ENCODE measurements at regions not wholly inside any gene's neighbourhood (a gene's known extent, or its start where the extent isn't known, plus 50 kb on each side); places are given as distances from the start of the nearest gene placed in this dataset.

DNA sequence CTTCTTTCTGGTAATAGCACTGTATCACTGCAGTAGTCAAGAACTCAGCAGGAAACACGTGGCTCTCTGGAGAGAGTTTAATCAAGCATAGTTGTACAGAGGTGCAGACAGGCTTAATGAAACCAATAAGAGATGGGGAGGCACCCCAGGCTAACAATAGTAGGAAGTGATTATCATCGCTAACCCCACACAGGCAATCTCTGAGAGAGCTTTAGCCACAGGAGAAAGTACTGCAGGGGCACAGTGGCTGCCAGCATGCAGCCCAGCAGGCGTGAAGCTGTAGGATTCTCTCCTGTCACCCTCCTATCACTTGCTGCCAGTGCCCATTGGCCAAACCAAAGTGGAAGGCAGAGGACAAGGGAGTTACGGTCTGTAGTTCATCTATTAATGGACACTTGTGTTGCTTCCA is 450.0 kb upstream of the RASGEF1B start:
- no peak for DNase-seq

GRCh38 chr4:81919810-81920209 is 448.1 kb upstream of the RASGEF1B start:
- no peak for DNase-seq

DNA sequence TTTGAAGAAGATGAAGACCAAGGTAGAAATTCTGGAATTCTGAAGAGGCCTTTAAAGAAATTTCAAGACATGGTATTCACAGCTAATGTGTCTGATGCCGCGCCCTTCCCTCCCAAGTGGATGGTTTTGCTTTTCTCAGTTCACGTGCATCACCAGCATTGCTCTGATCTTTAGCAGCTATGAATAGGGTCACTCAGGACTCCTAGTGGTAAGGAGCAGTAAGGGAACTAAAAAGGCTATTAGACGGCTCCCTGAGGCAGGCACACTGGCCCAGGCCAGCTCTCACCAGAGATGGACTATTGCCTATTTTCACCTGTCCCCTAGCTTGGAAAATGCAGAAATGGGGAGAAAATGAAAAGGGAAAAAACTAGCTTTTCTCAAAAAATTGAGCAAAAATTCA is 447.5 kb upstream of the RASGEF1B start:
- no peak for DNase-seq

GRCh38 chr4:81915430-81915829 is 443.7 kb upstream of the RASGEF1B start:
- DNase-seq, result no peak

GRCh38 chr4:81914623-81915022 is 442.9 kb upstream of the RASGEF1B start:
- DNase-seq, result no peak

DNA sequence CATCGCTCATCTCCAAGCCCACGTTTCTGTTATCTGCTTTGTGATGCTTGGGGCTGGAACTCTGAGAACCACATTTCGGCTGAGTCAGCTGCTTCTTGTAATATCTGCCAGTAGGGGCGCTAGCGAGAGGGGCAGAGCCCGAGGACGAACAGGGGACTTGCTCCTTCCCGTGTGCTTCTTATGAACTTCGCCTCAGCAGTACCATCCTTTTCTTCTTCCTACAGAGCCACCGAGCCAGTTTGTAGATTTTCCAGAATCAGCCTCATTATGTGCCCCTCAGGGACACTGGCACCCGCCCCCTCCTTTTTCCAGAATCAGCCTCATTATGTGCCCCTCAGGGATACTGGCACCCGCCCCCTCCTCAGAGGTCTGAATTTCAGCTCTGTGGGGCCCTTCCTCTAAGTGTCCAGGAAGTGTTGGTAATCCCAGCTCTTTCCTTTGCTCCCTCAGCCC is 441.7 kb upstream of the RASGEF1B start:
- peak; percentile 23 for DNase-seq

DNA sequence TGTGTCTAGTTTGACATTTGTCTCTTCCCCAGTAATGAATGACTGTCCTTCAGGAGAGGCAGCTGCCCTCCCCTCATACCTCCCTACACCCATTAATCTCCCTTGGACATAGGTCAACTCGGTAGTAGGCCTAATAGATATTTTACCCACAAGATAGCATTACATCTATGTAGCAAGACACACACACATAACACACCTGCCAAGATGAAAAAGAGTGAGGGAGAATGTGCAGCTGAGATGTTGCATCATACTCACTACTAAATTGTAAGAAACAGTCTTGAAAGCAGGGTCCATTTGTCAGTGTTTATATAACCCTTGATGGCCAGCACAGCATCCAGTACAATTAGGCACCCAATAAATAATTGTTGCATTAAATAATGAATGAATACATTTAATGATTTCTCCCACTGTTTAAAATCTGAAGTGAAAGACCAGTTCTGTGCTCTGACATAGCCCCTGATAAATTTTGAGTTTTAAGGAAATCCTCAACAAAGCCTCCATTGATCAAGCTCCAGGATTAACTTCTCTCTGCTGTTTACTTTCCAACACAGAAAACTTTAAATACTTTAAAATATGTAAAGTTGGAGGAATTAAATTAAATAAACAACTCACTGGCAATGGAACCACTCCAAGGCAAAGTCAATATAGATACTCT is 440.8 kb upstream of the RASGEF1B start:
- DNase-seq, result no peak

GRCh38 chr4:81906905-81907304 is 435.2 kb upstream of the RASGEF1B start:
- DNase-seq, result no peak

- no peak for DNase-seq
Observed at GRCh38 chr4:81905971-81906370, 434.3 kb upstream of the RASGEF1B start.

DNA sequence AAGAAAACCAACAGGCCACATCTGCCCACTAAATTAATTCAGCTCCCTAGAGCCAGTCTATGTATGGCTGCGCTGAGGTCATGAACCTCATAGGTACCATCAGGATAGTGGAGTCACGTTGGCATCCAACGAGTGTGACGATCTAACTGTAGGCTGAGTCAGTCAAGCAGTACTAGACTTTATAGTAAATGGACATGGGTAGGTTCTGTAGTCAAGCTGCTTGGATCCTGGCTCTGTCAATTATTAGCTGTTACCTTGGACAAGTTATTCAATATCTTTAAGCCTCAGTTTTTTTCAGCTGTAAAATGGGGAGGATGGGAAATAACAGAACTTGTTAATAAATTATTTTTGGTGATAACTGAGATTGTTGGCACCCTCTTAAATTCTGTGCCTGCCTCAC is 432.4 kb upstream of the RASGEF1B start:
- no peak for DNase-seq

DNA sequence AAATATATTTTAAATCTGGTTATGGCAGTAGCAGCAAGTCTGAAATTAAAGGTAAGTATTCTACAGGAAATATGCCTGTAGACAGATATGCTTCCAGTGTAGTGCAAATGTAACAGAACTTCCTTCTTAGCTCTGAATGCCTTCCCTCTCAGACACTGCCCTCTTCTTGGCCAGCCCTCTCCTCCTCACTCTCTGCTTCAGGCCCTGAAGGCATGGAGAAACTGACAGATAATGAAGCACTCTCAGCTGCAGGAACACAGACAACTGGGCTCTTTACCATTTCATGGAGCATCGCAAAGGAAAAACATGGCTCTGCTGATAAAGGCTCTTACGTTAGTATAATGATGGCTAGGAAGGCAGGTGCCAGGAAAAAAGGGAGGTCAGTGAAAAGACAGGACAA is 431.5 kb upstream of the RASGEF1B start:
- DNase-seq, result no peak

DNA sequence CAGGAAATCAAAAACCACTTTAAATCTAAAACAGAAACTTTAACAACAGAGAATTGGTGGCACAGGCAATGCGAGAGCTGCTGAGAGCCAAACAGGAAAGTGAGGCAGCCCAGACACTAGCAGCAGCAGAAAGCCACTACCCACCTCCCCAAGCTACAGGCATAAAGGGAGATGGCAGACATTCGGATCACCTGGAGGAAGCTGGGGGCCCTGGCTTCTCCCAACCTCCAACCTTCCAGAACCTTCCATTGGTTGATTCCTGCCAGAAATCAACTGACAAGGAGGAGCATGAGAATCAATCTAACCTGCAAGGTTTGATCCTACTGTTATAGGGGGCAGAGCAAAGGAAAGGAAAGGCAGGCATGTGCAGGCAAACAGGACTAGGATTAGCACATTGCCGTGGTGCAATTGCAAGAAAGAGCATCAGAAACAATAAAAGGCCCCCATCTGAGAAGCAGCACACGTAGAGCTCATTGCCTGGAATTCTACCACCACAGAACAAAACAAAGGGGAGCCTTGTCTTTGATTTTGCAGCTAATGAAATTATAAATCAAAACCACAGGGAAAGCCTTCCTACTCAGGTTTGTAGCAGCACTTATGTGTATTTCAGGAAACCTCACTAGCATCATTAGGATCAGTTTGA is 427.3 kb upstream of the RASGEF1B start:
- DNase-seq, result no peak

- DNase-seq, result no peak
Observed at GRCh38 chr4:81896936-81897335, 425.2 kb upstream of the RASGEF1B start.

- DNase-seq, result no peak
Observed at GRCh38 chr4:81891005-81891996, 419.6 kb upstream of the RASGEF1B start.

GRCh38 chr4:81884986-81885385 is 413.3 kb upstream of the RASGEF1B start:
- DNase-seq, result no peak

DNA sequence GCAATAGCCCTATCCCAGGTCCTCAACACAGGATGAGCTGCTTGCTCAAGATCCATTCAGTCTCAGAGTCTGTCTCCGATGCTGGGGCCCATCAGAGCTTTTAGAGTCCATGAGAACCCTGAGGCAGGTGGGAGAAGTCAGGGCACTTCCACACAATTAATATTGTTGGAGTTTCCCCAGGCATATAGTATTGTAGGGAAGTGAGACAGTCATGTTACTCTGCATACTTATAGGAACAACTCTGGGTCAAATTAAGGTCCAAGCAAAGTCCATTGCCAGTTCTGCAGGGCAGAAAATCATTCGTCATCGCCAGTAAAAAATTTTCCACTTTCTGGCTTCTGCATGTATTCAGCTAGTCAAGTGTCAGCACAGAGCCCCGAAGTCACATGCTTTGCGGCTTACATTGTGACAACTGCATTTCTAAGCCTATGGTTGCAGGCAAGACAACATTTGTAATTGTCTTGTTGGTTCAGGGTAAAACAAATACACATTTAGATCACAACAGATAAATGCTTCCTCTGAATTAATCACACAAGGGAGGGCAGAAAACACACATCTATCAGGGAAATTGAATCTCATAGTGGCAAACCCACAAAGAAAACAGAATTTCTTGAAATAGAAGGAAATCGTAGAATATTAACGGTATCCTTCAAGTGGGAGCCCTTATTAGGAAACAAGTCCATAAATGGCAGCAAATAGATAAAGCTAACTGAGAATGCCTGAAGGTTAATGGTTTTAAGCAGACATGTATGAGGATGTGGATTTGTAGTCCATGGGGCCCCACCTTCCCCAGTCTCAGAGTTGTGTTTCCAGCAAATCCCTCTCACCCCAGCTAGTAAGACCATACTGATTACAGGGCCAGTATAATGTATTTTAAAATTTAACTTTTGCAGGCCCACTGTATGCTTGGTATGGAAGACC is 412.1 kb upstream of the RASGEF1B start:
- DNase-seq, result no peak

DNA sequence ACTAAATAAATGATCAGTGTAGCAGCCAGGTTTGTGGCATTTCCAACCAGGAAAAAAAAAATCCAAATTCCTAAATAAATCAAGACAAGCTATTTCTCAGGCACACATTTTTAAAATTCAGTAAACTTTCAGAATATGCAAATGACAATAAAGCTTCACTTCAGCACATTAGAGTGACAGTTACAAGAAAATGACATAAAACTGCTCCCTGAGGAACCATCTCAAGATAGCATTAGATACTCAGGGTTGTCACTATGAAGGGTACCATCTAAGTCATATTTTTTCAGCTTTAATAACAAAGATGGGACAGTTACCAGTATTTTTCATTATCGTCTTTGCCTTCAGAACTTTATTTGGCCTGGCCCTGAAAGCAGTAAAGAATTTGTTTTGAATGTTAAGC is 411.3 kb upstream of the RASGEF1B start:
- DNase-seq, result no peak

- no peak for DNase-seq
Observed at GRCh38 chr4:81881855-81882621, 410.3 kb upstream of the RASGEF1B start.

DNA sequence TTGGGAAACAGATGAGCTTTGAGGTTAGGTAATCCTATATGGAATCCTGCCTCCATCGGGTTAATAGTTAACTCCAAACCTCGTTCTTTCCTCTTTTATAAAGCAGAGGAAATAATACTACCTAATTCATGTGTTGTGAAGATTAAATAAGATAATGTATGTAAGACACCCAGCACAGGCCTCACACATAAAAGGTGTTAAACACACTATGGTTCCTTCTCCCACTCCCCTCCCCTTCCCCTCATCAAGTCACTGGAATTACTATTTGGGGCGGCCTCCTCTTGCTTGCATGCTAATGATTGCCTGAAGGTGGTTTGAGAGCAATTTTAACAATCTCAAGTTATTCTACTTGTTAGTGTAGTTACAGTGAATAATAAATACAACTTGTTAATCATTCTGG is 404.4 kb upstream of the RASGEF1B start:
- no peak for DNase-seq

DNA sequence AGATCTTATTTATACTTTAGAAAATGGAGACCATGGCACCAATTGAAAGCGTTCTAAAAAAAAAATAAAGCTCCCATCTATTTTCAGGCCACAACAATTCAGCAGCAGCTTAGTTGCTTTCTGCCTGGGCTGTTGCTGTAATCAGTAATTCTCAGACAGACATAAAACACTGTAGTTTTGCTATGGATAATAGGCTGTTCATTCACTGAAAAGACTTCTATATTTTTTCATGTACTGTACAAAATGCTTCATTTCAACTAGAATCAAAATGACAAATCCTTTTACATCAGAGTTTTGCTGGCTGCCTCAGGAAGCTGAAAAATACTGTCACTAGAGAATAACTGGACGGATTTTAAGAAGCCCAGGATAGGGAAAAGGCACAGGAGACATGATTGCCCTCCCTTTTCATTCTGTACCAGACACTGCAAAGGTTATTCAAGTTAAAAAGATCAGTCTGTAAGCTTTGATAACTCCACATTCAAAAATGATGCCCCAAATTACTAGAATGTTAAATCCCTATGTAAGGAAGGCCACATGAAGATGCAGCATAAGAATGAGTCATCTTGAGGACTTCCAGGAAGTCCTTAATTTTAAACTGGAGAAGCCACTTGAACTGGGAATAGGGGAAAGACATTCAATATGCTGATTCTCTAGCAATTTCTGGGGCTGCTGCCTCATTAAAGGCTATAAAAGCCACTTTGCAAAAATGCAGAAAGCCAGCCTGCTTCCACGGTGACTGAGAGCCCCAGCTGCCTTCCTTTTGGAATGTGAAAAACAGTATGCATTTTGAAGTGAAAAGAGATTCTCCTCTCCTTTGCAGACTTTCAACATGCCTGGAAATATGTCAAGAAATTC is 403.2 kb upstream of the RASGEF1B start:
- DNase-seq, result no peak

DNA sequence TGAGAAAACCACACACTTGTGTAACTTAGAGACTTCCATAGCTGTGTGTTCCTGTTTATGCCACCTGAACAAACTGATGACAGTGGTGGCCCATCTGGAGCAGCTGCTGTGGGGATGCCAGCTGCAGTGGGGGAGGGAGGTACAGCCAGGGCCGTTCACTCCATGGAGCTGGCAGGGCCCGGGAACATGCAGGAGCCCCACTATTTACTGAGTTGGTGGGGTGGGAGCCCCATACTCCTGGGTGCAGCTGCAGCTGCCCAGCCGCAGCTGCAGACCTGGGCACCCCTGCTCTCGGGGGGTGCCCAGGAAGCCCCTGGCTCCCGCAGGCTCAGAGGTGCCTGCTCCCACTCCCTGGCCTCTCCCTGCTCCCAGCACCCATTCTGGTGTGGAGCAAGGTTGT is 398.6 kb upstream of the RASGEF1B start:
- DNase-seq, result no peak

Data from central memory CD4-positive, alpha-beta T cell (primary cell).